Omental fat pad (tissue), 3 donors: ENCODE measurements at regions not wholly inside any gene's neighbourhood (a gene's known extent, or its start where the extent isn't known, plus 50 kb on each side); places are given as distances from the start of the nearest gene placed in this dataset.

ENCODE experiments used
- ATAC-seq: fragments of 150-250 bp; one replicate; pipeline ENCODE4 v1.9.1; 2016; ENCODE audit warnings: mild to moderate bottlenecking, moderate library complexity; ENCODE audit not compliant: low FRiP score
- DNase-seq: peaks from one replicate; pipeline ENCODE4 v3.0.0-alpha.2; 2019; ENCODE audit warnings: low spot score
- TF ChIP-seq, protein P1 (sequence below), 3 donors: fragments of 450-650 bp; IDR thresholded peaks; one replicate each; pipeline ENCODE4 v1.5.1; 2016 to 2017; ENCODE audit warnings: antibody characterized with exemption in 3 of 3, mild to moderate bottlenecking in 3 of 3, moderate library complexity in 2 of 3

DNA sequence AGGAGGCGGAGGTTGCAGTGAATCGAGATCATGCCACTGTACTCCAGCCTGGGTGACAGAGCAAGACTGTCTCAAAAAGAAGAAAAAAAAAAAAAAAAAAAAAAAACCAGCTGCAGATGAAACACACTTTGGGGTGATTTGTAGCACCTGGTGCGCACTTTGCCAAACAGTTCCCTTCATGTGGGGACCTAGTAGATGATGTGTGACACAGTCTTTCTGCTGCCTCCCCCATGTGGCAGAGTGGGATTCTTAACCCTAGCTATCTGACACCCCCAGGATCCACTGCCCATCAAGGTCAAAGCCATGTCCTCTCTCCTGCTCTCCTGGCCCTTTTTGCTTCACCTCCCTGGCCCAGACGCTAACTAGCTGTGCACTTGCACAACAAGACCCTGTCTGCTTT, 52.1 kb upstream of the PDZD8 start:
- ATAC-seq: no peak
- DNase-seq: no peak
- TF ChIP-seq, protein P1, sequence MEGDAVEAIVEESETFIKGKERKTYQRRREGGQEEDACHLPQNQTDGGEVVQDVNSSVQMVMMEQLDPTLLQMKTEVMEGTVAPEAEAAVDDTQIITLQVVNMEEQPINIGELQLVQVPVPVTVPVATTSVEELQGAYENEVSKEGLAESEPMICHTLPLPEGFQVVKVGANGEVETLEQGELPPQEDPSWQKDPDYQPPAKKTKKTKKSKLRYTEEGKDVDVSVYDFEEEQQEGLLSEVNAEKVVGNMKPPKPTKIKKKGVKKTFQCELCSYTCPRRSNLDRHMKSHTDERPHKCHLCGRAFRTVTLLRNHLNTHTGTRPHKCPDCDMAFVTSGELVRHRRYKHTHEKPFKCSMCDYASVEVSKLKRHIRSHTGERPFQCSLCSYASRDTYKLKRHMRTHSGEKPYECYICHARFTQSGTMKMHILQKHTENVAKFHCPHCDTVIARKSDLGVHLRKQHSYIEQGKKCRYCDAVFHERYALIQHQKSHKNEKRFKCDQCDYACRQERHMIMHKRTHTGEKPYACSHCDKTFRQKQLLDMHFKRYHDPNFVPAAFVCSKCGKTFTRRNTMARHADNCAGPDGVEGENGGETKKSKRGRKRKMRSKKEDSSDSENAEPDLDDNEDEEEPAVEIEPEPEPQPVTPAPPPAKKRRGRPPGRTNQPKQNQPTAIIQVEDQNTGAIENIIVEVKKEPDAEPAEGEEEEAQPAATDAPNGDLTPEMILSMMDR (IDR thresholded peaks at IDR 0.05): no peak

DNA sequence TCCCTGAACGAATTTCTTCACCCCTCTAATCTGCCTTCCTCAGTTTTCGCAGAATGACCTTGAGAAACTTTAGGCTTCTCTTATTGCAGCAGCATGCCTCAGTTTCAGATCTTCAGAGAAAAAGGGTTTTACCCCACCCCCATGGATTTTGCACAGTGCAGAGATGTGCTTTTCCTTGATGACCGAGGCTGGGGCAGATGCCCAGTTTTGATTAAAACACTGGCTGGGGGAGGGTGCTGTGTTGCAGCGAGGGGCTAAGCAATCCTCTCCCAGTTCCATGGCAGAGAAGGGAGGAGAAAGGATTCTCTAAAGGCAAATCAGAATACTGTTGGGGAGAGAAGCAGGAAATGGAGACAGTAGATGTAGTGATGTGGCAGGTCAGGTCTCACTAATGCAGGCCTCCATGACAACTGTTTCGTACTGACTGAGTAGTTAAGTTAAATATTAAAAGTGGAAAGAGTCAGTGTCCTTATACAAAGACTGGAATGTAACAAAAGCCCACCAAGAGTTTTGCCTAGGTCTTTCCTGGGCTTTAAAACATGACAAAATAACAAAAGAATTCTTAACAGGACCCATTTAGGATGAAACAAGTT, 50.8 kb upstream of the PDZD8 start:
- TF ChIP-seq, protein P1 (IDR thresholded peaks at IDR 0.05): no peak
- no peak for DNase-seq
- ATAC-seq: no peak

DNA sequence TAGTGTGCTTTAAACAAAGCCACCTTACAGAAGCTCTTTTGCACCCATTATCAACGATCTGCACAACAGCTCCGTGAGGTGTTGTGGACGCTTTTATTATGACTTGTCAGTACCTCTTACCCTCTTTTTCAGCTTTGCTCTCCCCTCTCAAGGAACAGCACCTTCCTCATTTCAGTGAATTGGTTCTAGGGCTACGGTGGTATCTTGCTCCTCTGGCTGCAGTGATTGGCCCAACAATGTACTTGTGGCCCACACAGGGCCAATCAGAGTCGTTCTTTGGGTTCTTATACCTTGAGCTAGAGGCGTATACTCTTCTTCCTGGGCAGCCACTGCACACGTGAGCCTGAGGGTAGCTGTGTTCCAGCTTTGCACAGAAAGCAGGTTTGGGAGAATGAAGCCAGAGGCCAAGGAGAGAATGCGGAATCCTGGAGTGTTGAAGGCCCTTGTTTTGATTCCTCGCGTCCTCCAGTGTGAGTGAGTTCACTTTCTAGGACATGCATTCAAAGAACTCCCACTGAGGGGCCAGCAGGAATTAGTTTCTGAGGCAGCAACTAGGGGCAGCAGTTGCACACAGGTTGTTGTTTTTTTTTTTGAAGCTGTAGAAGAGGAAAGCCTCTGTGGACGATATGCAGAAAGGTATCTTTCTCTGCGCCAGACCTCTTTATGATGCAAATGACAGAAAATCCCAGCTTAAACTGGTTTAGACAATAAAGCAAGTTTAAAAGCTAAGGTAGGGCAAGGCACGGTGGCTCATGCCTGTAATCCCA, 49.8 kb upstream of the PDZD8 start:
- ATAC-seq (no peak), DNase-seq (no peak)
- TF ChIP-seq, protein P1 (IDR thresholded peaks at IDR 0.05): no peak
